Spleen (tissue), 11 donors: ENCODE measurements at regions not wholly inside any gene's neighbourhood (a gene's known extent, or its start where the extent isn't known, plus 50 kb on each side); places are given as distances from the start of the nearest gene placed in this dataset.

Experiments used
- DNase-seq: peaks from one replicate; pipeline ENCODE4 v3.0.0-alpha.2; 2020
- H3K27ac ChIP-seq, 8 donors: fragments of 200-600 bp; sonication (generic) in 7 of 8; 1 replicate in 4 of 8; 2 replicates in 4 of 8; pipeline versions ENCODE4 v1.5.0 to v1.8.0; 2016 to 2021; ENCODE audit warnings: inconsistent platforms in 4 of 8, mild to moderate bottlenecking in 4 of 8, moderate library complexity in 1 of 8
- H3K27me3 ChIP-seq, 7 donors: fragments of 200-600 bp; sonication (generic) in 6 of 7; replicated peaks in 1 of 7; 1 replicate in 4 of 7; 2 replicates in 3 of 7; pipeline versions ENCODE4 v1.5.0 to v1.8.0; 2016 to 2021; ENCODE audit warnings: inconsistent platforms in 3 of 7, mild to moderate bottlenecking in 1 of 7
- H3K36me3 ChIP-seq, 6 donors: fragments of 200-600 bp; sonication (generic) in 5 of 6; 1 replicate in 4 of 6; 2 replicates in 2 of 6; pipeline versions ENCODE4 v1.5.0 to v1.8.0; 2016 to 2021; ENCODE audit warnings: inconsistent platforms in 2 of 6
- H3K4me1 ChIP-seq, 6 donors: fragments of 200-600 bp; sonication (generic) in 5 of 6; 1 replicate in 3 of 6; 2 replicates in 3 of 6; pipeline versions ENCODE4 v1.5.0 to v1.8.0; 2016 to 2021; ENCODE audit warnings: inconsistent platforms in 3 of 6
- H3K4me3 ChIP-seq, 8 donors: fragments of 200-600 bp; sonication (generic) in 7 of 8; 1 replicate in 4 of 8; 2 replicates in 4 of 8; pipeline versions ENCODE4 v1.5.0 to v1.8.0; 2016 to 2021; ENCODE audit warnings: inconsistent platforms in 4 of 8, mild to moderate bottlenecking in 4 of 8, moderate library complexity in 2 of 8
- H3K9me3 ChIP-seq, 8 donors: fragments of 200-600 bp; sonication (generic) in 7 of 8; 1 replicate in 4 of 8; 2 replicates in 4 of 8; pipeline versions ENCODE4 v1.5.0 to v1.8.0; 2016 to 2021; ENCODE audit warnings: inconsistent platforms in 4 of 8
- CTCF ChIP-seq, 11 experiments: fragments of 200-600 bp in 7 of 11; fragments of 450-650 bp in 4 of 11; sonication (generic) in 4 of 11; IDR thresholded peaks in 8 of 11; conservative IDR thresholded peaks in 3 of 11; 1 replicate in 7 of 11; 2 replicates in 4 of 11; pipeline versions ENCODE4 v1.4.0 to v1.8.0; 2016 to 2021; ENCODE audit warnings: antibody characterized with exemption in 11 of 11, inconsistent platforms in 4 of 11, mild to moderate bottlenecking in 1 of 11
- POLR2A ChIP-seq, 3 donors: fragments of 450-650 bp; IDR thresholded peaks; one replicate each; pipeline ENCODE4 v1.5.1; 2017; ENCODE audit warnings: antibody characterized with exemption in 3 of 3, mild to moderate bottlenecking in 1 of 3
- POLR2AphosphoS5 ChIP-seq, 3 donors: sonication (generic); formaldehyde crosslinking; IDR thresholded peaks; one replicate each; pipeline ENCODE4 v1.5.1; 2017; ENCODE audit warnings: antibody characterized with exemption in 3 of 3
- WGBS, 5 donors: extraction: QIAGEN DNeasy Blood & Tissue Kit in 3 of 5; methylation state at CpG; one replicate each; pipeline versions ENCODE4 v1.1.5 to v1.1.7; 2013 to 2018; 5-methylcytosine and 5-hydroxymethylcytosine counted together
- intact Hi-C: fragments of 100-400 bp; cut with DNase I; formaldehyde crosslinking; loops from one replicate; pipeline ENCODE4 v1.15.0; 2023; ENCODE audit warnings: low total_unique reads
- donor health status: healthy with polysubstance abuse.
- donor health status: DM: no; HTN: no; CAD: no; lungs with moderate emphysema.
- donor health status: DM: no; HTN: no; CAD: no.
- donor health status: Bipolar disorder and iron deficiency.
- donor health status: healthy.
- donor health status: DM: no; HTN: no; CAD: no.
- donor health status: DM: yes; HTN: yes; CAD: no.

- Histone ChIP-seq H3K9me3 (no peaks in the 10 kb centered on the region), H3K36me3 (no peaks in the 10 kb centered on the region), H3K27me3 (peaks cover 0 to 9% (median 0%) of the 10 kb centered on the region in 7 donors), H3K4me1 (peaks cover 0 to 1% (median under 1%) of the 10 kb centered on the region in 6 donors), H3K27ac (no peak overlapping the region), H3K4me3 (no peak overlapping the region)
- intact Hi-C loops, result no loop called here
- whole genome bisulfite sequencing, 5 donors, result 72 to 82% (median 74%) methylated on average over 1 of the region's 1 CpG
- TF ChIP-seq POLR2A (IDR thresholded peaks at IDR 0.05), result no peak
- TF ChIP-seq POLR2AphosphoS5 (IDR thresholded peaks at IDR 0.05), result no peak
- TF ChIP-seq CTCF (IDR thresholded peaks at IDR 0.05 in 8 of 11, conservative IDR thresholded peaks at IDR 0.05 in 3 of 11), result no peak
- no peak for DNase-seq
Observed at GRCh38 chr9:81119591-81119990, 569.8 kb downstream of the TLE1 start.

GRCh38 chr9:81118416-81118815, 570.9 kb downstream of the TLE1 start:
- Histone ChIP-seq H3K4me1 (peaks cover 0 to 13% (median 10%) of the 10 kb centered on the region in 6 donors), H3K36me3 (no peaks in the 10 kb centered on the region), H3K9me3 (no peaks in the 10 kb centered on the region), H3K27ac (no peak overlapping the region), H3K27me3 (peaks cover 0 to 9% (median 0%) of the 10 kb centered on the region in 7 donors), H3K4me3 (no peak overlapping the region)
- intact Hi-C loops, result no loop called here
- no peak for TF ChIP-seq CTCF (IDR thresholded peaks at IDR 0.05 in 8 of 11, conservative IDR thresholded peaks at IDR 0.05 in 3 of 11)
- no peak for TF ChIP-seq POLR2A (IDR thresholded peaks at IDR 0.05)
- TF ChIP-seq POLR2AphosphoS5 (IDR thresholded peaks at IDR 0.05), result no peak
- no peak for DNase-seq
- 49 to 82% (median 74%) methylated on average over 1 of the region's 1 CpG for WGBS, 5 donors

GRCh38 chr9:81116340-81117137, 572.8 kb downstream of the TLE1 start:
- DNase-seq, result no peak
- intact Hi-C loops, result no loop called here
- 64 to 79% (median 75%) methylated on average over 7 of the region's 7 CpGs for WGBS, 5 donors

More at GRCh38 chr9:81116340-81117137, 572.8 kb downstream of the TLE1 start:
- no peak overlapping the region for H3K27ac ChIP-seq
- H3K9me3 ChIP-seq, result no peaks in the 10 kb centered on the region
- TF ChIP-seq CTCF (IDR thresholded peaks at IDR 0.05 in 8 of 11, conservative IDR thresholded peaks at IDR 0.05 in 3 of 11) (no peak), POLR2AphosphoS5 (IDR thresholded peaks at IDR 0.05) (no peak), POLR2A (IDR thresholded peaks at IDR 0.05) (no peak)
- H3K4me1 ChIP-seq, result peaks cover 0 to 21% (median 17%) of the 10 kb centered on the region in 6 donors
- peaks cover 0 to 9% (median 0%) of the 10 kb centered on the region in 7 donors for H3K27me3 ChIP-seq
- H3K36me3 ChIP-seq, result no peaks in the 10 kb centered on the region
- H3K4me3 ChIP-seq, result no peak overlapping the region
